T-cell (primary cell): ENCODE measurements at regions not wholly inside any gene's neighbourhood (a gene's known extent, or its start where the extent isn't known, plus 50 kb on each side); places are given as distances from the start of the nearest gene placed in this dataset.

Experiments
- ATAC-seq, 4 experiments: fragments of 200-7000 bp in 3 of 4; fragments of 150-1000 bp in 1 of 4; cut with Tn5 transposase; replicated peaks in 1 of 4; 1 replicate in 3 of 4; 2 replicates in 1 of 4; pipeline ENCODE4 v1.10.0; 2021; ENCODE audit warnings: moderate library complexity in 3 of 4, mild to moderate bottlenecking in 2 of 4, moderate number of reproducible peaks in 1 of 4
- CTCF ChIA-PET, 2 donors: fragments of 300-600 bp; sonication (Branson Sonifier 250); formaldehyde crosslinking; loops; one replicate each; lab custom pipeline; 2022; ENCODE audit warnings: antibody characterized with exemption in 2 of 2; lab: Charles Lee
- POLR2A ChIA-PET, 2 donors: fragments of 300-600 bp; sonication (Branson Sonifier 250); formaldehyde crosslinking; loops; one replicate each; lab custom pipeline; 2022; ENCODE audit warnings: antibody characterized with exemption in 2 of 2; lab: Charles Lee
- DNase-seq, 35 experiments: peaks; one replicate each; pipeline versions ENCODE4 v3.0.0 to v3.0.0-alpha.2; 2013 to 2023
- H3K27ac ChIP-seq: one replicate; pipeline ENCODE4 v1.5.1; 2013; ENCODE audit warnings: low read length
- H3K27me3 ChIP-seq, 2 experiments: replicated peaks in 1 of 2; 1 replicate in 1 of 2; 2 replicates in 1 of 2; pipeline versions ENCODE4 v1.6.1 to v1.7.0; 2013; ENCODE audit warnings: low read length in 1 of 2, mixed read lengths in 1 of 2; ENCODE audit not compliant: control insufficient read depth in 2 of 2, insufficient read depth in 2 of 2; ENCODE audit errors: extremely low read depth in 1 of 2
- H3K36me3 ChIP-seq, 2 donors: 1 replicate in 1 of 2; 2 replicates in 1 of 2; pipeline versions ENCODE4 v1.6.1 to v1.7.0; 2013; ENCODE audit warnings: low read length in 1 of 2; ENCODE audit not compliant: control insufficient read depth in 2 of 2, insufficient read depth in 1 of 2; ENCODE audit errors: extremely low read depth in 1 of 2
- H3K4me1 ChIP-seq, 2 experiments: 1 replicate in 1 of 2; 2 replicates in 1 of 2; pipeline versions ENCODE4 v1.6.1 to v1.7.0; 2013; ENCODE audit warnings: low read length in 2 of 2, mixed read lengths in 1 of 2; ENCODE audit not compliant: insufficient read depth in 2 of 2, control insufficient read depth in 1 of 2; ENCODE audit errors: extremely low read depth in 1 of 2
- H3K4me3 ChIP-seq, 2 donors: 1 replicate in 1 of 2; 2 replicates in 1 of 2; pipeline versions ENCODE4 v1.5.1 to v1.7.0; 2013; ENCODE audit warnings: mild to moderate bottlenecking in 2 of 2, low read length in 1 of 2, moderate library complexity in 1 of 2; ENCODE audit not compliant: control insufficient read depth in 1 of 2; ENCODE audit errors: extremely low read depth in 1 of 2
- H3K9me3 ChIP-seq: 2 replicates; pipeline ENCODE4 v1.7.0; 2013
- H3K27ac Mint-ChIP-seq, 2 donors: one replicate each; pipeline ENCODE4 v1.8.0; 2020 to 2021; ENCODE audit warnings: mild to moderate bottlenecking in 2 of 2, mixed read lengths in 2 of 2
- H3K27me3 Mint-ChIP-seq, 2 donors: one replicate each; pipeline ENCODE4 v1.8.0; 2021 to 2022; ENCODE audit warnings: mixed read lengths in 2 of 2
- H3K36me3 Mint-ChIP-seq: one replicate; pipeline ENCODE4 v1.8.0; 2021; ENCODE audit warnings: mixed read lengths
- H3K4me1 Mint-ChIP-seq, 3 donors: one replicate each; pipeline ENCODE4 v1.8.0; 2020 to 2022; ENCODE audit warnings: mixed read lengths in 3 of 3, mild to moderate bottlenecking in 1 of 3
- H3K4me3 Mint-ChIP-seq, 3 donors: one replicate each; pipeline ENCODE4 v1.8.0; 2020 to 2022; ENCODE audit warnings: mild to moderate bottlenecking in 3 of 3, mixed read lengths in 3 of 3, moderate library complexity in 3 of 3
- H3K9me3 Mint-ChIP-seq, 3 donors: one replicate each; pipeline ENCODE4 v1.8.0; 2020 to 2022; ENCODE audit warnings: mixed read lengths in 3 of 3
- WGBS: methylation state at CpG from one replicate; pipeline ENCODE4 v1.1.5; 2013; ENCODE audit warnings: missing lambda C conversion rate; ENCODE audit not compliant: insufficient coverage; 5-methylcytosine and 5-hydroxymethylcytosine counted together

GRCh38 chr16:48972236-48972635, 309.4 kb downstream of the CBLN1 start:
- no peaks in the 10 kb centered on the region for H3K9me3 ChIP-seq
- H3K27me3 Mint-ChIP-seq = no peaks in the 10 kb centered on the region
- H3K9me3 Mint-ChIP-seq = no peaks in the 10 kb centered on the region
- no peaks in the 10 kb centered on the region for H3K4me1 Mint-ChIP-seq
- no peaks in the 10 kb centered on the region for H3K4me1 ChIP-seq
- ChIA-PET POLR2A (no interaction called here), CTCF (no interaction called here)
- ATAC-seq (no peak), DNase-seq (no peak)
- no peaks in the 10 kb centered on the region for H3K36me3 Mint-ChIP-seq
- H3K27ac Mint-ChIP-seq = no peak overlapping the region
- H3K27me3 ChIP-seq = no peaks in the 10 kb centered on the region
- H3K4me3 ChIP-seq = no peak overlapping the region
- 67% methylated on average over 1 of the region's 4 CpGs for WGBS
- no peak overlapping the region for H3K27ac ChIP-seq
- no peaks in the 10 kb centered on the region for H3K36me3 ChIP-seq
- H3K4me3 Mint-ChIP-seq = no peak overlapping the region

DNA sequence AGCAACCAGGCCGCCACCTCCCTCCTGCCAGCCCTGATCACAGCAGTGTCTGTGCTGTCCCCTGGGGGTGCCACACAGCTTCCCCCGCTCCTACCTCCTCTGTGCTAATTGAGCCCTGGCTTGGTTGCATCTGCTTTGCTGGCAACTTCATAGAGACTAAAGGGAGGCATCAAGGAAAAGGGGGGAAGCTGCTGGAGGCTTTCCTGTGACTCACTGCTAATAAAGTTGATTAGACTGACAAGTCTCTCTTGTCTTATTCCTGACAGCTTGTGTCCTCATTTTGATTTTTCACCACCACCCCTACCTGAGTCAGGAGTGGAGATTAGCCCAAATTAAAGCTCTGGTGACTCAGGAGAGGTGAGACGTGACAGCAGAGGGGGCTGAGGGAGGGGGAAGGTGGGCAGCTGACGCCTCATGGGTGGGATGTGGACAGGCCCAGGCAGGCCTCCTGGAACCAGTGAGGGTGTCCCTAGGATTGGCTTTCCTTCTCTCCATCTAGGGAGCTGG, 310.0 kb downstream of the CBLN1 start:
- Histone ChIP-seq H3K4me3 (no peak overlapping the region), H3K4me1 (no peaks in the 10 kb centered on the region), H3K27me3 (no peaks in the 10 kb centered on the region), H3K9me3 (no peaks in the 10 kb centered on the region), H3K27ac (no peak overlapping the region), H3K36me3 (no peaks in the 10 kb centered on the region)
- Mint-ChIP-seq H3K4me1 (no peaks in the 10 kb centered on the region), H3K27me3 (no peaks in the 10 kb centered on the region), H3K4me3 (no peak overlapping the region), H3K36me3 (no peaks in the 10 kb centered on the region), H3K27ac (no peak overlapping the region), H3K9me3 (no peaks in the 10 kb centered on the region)
- WGBS = no CpG with 5 or more reads among the region's 4 CpGs
- ATAC-seq (no peak), DNase-seq (no peak)
- POLR2A ChIA-PET = no interaction called here
- CTCF ChIA-PET = no interaction called here

DNA sequence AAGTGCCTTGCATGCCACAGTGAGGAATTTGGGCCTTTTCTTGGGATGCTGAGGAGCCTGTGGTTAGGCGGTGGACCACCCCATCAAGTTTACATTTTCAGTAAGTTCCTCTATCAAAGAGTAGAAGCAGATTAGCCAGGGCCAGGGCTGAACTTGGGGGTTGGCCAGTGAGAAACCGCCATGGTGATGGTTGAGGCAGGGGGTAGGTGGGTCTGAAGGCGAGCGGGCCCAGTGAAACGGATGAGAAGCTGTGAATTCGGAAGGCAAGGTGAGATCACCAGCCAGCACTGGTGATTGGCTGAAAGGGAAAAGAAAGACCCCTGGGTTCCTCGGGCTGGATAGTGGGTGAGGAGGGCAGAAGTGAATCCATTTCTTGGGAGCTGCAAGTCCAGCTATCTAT, 311.4 kb downstream of the CBLN1 start:
- ChIA-PET CTCF (no interaction called here), POLR2A (no interaction called here)
- H3K4me3 Mint-ChIP-seq = no peak overlapping the region
- H3K27me3 Mint-ChIP-seq = no peaks in the 10 kb centered on the region
- H3K4me1 Mint-ChIP-seq = no peaks in the 10 kb centered on the region
- Histone ChIP-seq H3K27me3 (no peaks in the 10 kb centered on the region), H3K9me3 (no peaks in the 10 kb centered on the region), H3K27ac (no peak overlapping the region), H3K4me3 (no peak overlapping the region), H3K36me3 (no peaks in the 10 kb centered on the region), H3K4me1 (no peaks in the 10 kb centered on the region)
- H3K27ac Mint-ChIP-seq = no peak overlapping the region
- WGBS = 71% methylated on average over 6 of the region's 7 CpGs
- DNase-seq (no peak), ATAC-seq (no peak)
- H3K36me3 Mint-ChIP-seq = no peaks in the 10 kb centered on the region
- no peaks in the 10 kb centered on the region for H3K9me3 Mint-ChIP-seq

- WGBS = 48% methylated on average over 2 of the region's 4 CpGs
- Mint-ChIP-seq H3K4me1 (no peaks in the 10 kb centered on the region), H3K9me3 (no peaks in the 10 kb centered on the region), H3K36me3 (no peaks in the 10 kb centered on the region), H3K27ac (no peak overlapping the region), H3K4me3 (no peak overlapping the region), H3K27me3 (no peaks in the 10 kb centered on the region)
- Histone ChIP-seq H3K27me3 (no peaks in the 10 kb centered on the region), H3K4me1 (no peaks in the 10 kb centered on the region), H3K9me3 (no peaks in the 10 kb centered on the region), H3K36me3 (no peaks in the 10 kb centered on the region), H3K4me3 (no peak overlapping the region), H3K27ac (no peak overlapping the region)
- no peak for DNase-seq
- POLR2A ChIA-PET = no interaction called here
- ATAC-seq = no peak
- CTCF ChIA-PET = no interaction called here
These were observed 312.0 kb downstream of the CBLN1 start for GRCh38 chr16:48969611-48970010.

DNA sequence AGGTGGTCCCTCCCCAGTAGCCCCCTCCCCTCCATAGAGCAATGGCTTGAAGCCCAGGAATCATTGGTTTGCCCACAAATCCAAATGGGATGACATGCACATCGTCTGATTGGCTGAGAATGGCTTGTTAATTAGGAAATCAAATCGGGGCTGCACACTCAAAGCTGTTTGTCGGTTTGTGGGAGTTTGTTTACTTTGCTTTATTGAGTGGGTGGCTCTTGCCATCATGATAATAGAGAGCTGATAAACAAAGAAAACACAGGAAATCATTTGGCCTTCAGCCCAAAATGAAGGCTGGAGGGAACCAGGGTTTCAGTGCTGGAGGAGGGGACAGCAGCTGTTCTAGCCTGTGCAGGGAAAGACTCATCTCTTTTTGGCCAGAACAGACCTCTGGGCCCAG, 316.3 kb downstream of the CBLN1 start:
- WGBS = 19% methylated on average over 2 of the region's 3 CpGs
- Mint-ChIP-seq H3K9me3 (peaks cover 0 to 5% (median 5%) of the 10 kb centered on the region in 3 donors), H3K27ac (no peak overlapping the region), H3K4me3 (no peak overlapping the region), H3K27me3 (no peaks in the 10 kb centered on the region), H3K36me3 (no peaks in the 10 kb centered on the region), H3K4me1 (no peaks in the 10 kb centered on the region)
- no peaks in the 10 kb centered on the region for H3K4me1 ChIP-seq
- no peaks in the 10 kb centered on the region for H3K9me3 ChIP-seq
- H3K27me3 ChIP-seq = no peaks in the 10 kb centered on the region
- ChIA-PET POLR2A (no interaction called here), CTCF (no interaction called here)
- ATAC-seq (no peak), DNase-seq (no peak)
- no peaks in the 10 kb centered on the region for H3K36me3 ChIP-seq
- no peak overlapping the region for H3K27ac ChIP-seq
- no peak overlapping the region for H3K4me3 ChIP-seq

DNA sequence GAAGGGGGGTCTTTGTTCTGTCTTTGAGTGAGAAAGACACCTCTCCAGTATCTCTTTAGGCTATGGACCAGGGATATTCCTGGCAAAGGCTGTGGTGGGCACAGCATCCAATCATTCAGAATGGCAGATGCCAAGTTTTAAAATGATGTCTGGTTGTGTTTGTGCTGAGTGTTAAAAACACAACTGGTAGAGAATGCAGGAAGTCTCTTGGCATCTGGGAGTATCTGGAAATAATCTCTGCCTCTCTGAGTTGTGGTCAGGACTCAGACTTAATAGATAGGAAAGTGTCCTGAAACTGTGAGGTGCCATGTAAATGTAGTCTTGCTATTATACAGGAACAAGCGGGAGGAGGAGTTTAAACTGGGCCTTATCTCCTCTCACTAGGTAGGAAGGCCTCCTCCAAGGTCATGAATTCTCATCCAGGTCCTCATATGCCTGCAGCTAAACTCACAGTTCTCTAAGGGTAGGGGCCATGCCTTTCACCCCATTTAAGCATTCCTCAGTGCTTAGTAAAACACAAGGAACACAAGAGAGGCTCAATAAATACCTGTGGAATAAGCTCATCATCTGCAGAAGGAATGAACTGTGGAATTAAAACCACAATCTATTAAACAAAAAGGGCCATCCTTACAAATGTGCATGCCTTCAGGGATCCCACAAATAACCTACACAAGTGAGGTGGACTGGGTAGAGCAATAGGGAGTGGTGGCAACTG, 317.6 kb downstream of the CBLN1 start:
- Mint-ChIP-seq H3K4me3 (no peak overlapping the region), H3K27me3 (no peaks in the 10 kb centered on the region), H3K27ac (no peak overlapping the region), H3K9me3 (peaks cover 0 to 5% (median 5%) of the 10 kb centered on the region in 3 donors), H3K36me3 (no peaks in the 10 kb centered on the region), H3K4me1 (no peaks in the 10 kb centered on the region)
- CTCF ChIA-PET = interaction anchor here in 1 of 2 donors (0.5 kb wide), 1 partner anchor 52 kb away, joined by 5 read pairs; no protein-coding TSS in a partner anchor
- H3K9me3 ChIP-seq = no peaks in the 10 kb centered on the region
- H3K27ac ChIP-seq = no peak overlapping the region
- ATAC-seq (no peak), DNase-seq (no peak)
- no peaks in the 10 kb centered on the region for H3K4me1 ChIP-seq
- POLR2A ChIA-PET = no interaction called here
- H3K27me3 ChIP-seq = no peaks in the 10 kb centered on the region
- no peak overlapping the region for H3K4me3 ChIP-seq
- no peaks in the 10 kb centered on the region for H3K36me3 ChIP-seq
- WGBS = no CpG with 5 or more reads among the region's 1 CpG
